ENCODE measurements at regions not wholly inside any gene's neighbourhood (a gene's known extent, or its start where the extent isn't known, plus 50 kb on each side); places are given as distances from the start of the nearest gene placed in this dataset.

GRCh38 chr2:107502539-107502938 lies 324.2 kb upstream of the RGPD4 start:
- no peak for DNase-seq (ENCODE audit: low spot score)
- no peak for TF ChIP-seq CTCF (conservative IDR thresholded peaks at IDR 0.05; ENCODE audit: low read depth, low read length)
- no peak for TF ChIP-seq EZH2 (IDR thresholded peaks at IDR 0.05; ENCODE audit: borderline replicate concordance, low read depth, low read length, poor library complexity, severe bottlenecking)
- CTCF ChIA-PET = no interaction called here
- intact Hi-C loops (cut with micrococcal nuclease; ENCODE audit: unreplicated experiment) = no loop called here
- Histone ChIP-seq H3K36me3 (ENCODE audit: insufficient read depth, low read length, poor library complexity, severe bottlenecking) (no peaks in the 10 kb centered on the region), H3K4me1 (ENCODE audit: insufficient read depth, low read length, poor library complexity, severe bottlenecking) (no peaks in the 10 kb centered on the region), H3K27ac (ENCODE audit: low read depth, low read length, poor library complexity, severe bottlenecking) (no peak overlapping the region), H3K9me3 (ENCODE audit: low read depth, low read length, poor library complexity, severe bottlenecking) (peaks cover 19% of the 10 kb centered on the region), H3K4me3 (ENCODE audit: low read depth, low read length, poor library complexity, severe bottlenecking) (no peak overlapping the region), H3K27me3 (replicated peaks; ENCODE audit: insufficient read depth, low read depth, low read length, poor library complexity) (no peaks in the 10 kb centered on the region)
- BruUV-seq (replicated peaks) = no TSS peak
- POLR2A ChIA-PET (ENCODE audit: low non-redundant PET) = no interaction called here

GRCh38 chr2:107511970-107512789 lies 314.5 kb upstream of the RGPD4 start:
- Histone ChIP-seq H3K27me3 (replicated peaks; ENCODE audit: insufficient read depth, low read depth, low read length, poor library complexity) (no peaks in the 10 kb centered on the region), H3K27ac (ENCODE audit: low read depth, low read length, poor library complexity, severe bottlenecking) (no peak overlapping the region), H3K4me1 (ENCODE audit: insufficient read depth, low read length, poor library complexity, severe bottlenecking) (no peaks in the 10 kb centered on the region), H3K4me3 (ENCODE audit: low read depth, low read length, poor library complexity, severe bottlenecking) (no peak overlapping the region), H3K9me3 (ENCODE audit: low read depth, low read length, poor library complexity, severe bottlenecking) (peaks cover 7% of the 10 kb centered on the region), H3K36me3 (ENCODE audit: insufficient read depth, low read length, poor library complexity, severe bottlenecking) (no peaks in the 10 kb centered on the region)
- ChIA-PET CTCF (no interaction called here), POLR2A (ENCODE audit: low non-redundant PET) (no interaction called here)
- no peak for DNase-seq (ENCODE audit: low spot score)
- TF ChIP-seq EZH2 (IDR thresholded peaks at IDR 0.05; ENCODE audit: borderline replicate concordance, low read depth, low read length, poor library complexity, severe bottlenecking) (no peak), CTCF (conservative IDR thresholded peaks at IDR 0.05; ENCODE audit: low read depth, low read length) (no peak)
- no TSS peak for BruUV-seq (replicated peaks)
- intact Hi-C loops (cut with micrococcal nuclease; ENCODE audit: unreplicated experiment) = no loop called here

- peaks cover 23% of the 10 kb centered on the region for H3K9me3 ChIP-seq (ENCODE audit: low read depth, low read length, poor library complexity, severe bottlenecking)
- H3K27ac ChIP-seq (ENCODE audit: low read depth, low read length, poor library complexity, severe bottlenecking) = no peak overlapping the region
- no peak overlapping the region for H3K4me3 ChIP-seq (ENCODE audit: low read depth, low read length, poor library complexity, severe bottlenecking)
- TF ChIP-seq CTCF (conservative IDR thresholded peaks at IDR 0.05; ENCODE audit: low read depth, low read length) = no peak
- no peak for TF ChIP-seq EZH2 (IDR thresholded peaks at IDR 0.05; ENCODE audit: borderline replicate concordance, low read depth, low read length, poor library complexity, severe bottlenecking)
- POLR2A ChIA-PET (ENCODE audit: low non-redundant PET) = no interaction called here
- H3K4me1 ChIP-seq (ENCODE audit: insufficient read depth, low read length, poor library complexity, severe bottlenecking) = no peaks in the 10 kb centered on the region
- no peak for DNase-seq (ENCODE audit: low spot score)
- intact Hi-C loops (cut with micrococcal nuclease; ENCODE audit: unreplicated experiment) = no loop called here
- no TSS peak for BruUV-seq (replicated peaks)
- H3K36me3 ChIP-seq (ENCODE audit: insufficient read depth, low read length, poor library complexity, severe bottlenecking) = no peaks in the 10 kb centered on the region
- CTCF ChIA-PET = no interaction called here
- no peaks in the 10 kb centered on the region for H3K27me3 ChIP-seq (replicated peaks; ENCODE audit: insufficient read depth, low read depth, low read length, poor library complexity)
Observed at GRCh38 chr2:107525406-107525805, 301.3 kb upstream of the RGPD4 start.

All from A673 (cell line).